ENCODE measurements at regions not wholly inside any gene's neighbourhood (a gene's known extent, or its start where the extent isn't known, plus 50 kb on each side); places are given as distances from the start of the nearest gene placed in this dataset.

DNA sequence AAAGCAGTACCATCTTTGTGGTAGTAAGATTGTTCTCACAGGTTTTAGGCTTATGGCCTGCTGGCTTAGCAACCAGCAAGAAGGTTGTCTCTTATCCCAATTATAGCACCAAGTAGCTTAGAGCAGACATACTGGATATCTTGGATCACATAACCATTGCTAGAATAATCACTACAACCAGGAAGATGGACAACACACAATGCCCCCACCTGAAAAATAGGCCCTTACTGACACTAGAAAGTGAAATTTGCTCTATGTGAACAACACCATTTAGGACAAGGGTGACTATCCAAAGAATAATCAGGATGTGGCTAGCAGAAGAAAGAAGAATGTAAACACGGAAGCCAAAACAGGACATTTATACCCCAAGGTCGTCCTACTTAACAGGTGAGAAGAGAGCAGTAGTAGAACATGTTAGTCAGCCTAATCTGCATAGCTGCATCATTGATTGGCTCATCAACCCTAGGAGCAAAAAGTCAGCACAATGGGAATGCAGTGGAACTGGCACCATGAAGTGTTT is 172.7 kb upstream of the MARCKS start:
- TF ChIP-seq, protein P1, sequence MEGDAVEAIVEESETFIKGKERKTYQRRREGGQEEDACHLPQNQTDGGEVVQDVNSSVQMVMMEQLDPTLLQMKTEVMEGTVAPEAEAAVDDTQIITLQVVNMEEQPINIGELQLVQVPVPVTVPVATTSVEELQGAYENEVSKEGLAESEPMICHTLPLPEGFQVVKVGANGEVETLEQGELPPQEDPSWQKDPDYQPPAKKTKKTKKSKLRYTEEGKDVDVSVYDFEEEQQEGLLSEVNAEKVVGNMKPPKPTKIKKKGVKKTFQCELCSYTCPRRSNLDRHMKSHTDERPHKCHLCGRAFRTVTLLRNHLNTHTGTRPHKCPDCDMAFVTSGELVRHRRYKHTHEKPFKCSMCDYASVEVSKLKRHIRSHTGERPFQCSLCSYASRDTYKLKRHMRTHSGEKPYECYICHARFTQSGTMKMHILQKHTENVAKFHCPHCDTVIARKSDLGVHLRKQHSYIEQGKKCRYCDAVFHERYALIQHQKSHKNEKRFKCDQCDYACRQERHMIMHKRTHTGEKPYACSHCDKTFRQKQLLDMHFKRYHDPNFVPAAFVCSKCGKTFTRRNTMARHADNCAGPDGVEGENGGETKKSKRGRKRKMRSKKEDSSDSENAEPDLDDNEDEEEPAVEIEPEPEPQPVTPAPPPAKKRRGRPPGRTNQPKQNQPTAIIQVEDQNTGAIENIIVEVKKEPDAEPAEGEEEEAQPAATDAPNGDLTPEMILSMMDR (IDR thresholded peaks at IDR 0.05), result no peak
- TF ChIP-seq POLR2AphosphoS5 (IDR thresholded peaks at IDR 0.05), result peak in 2 of 3 donors; percentile 38 to 62
